K562 (cell line): ENCODE measurements at regions not wholly inside any gene's neighbourhood (a gene's known extent, or its start where the extent isn't known, plus 50 kb on each side); places are given as distances from the start of the nearest gene placed in this dataset.

ENCODE experiments used
- ATAC-seq: fragments of 200-7000 bp; cut with Tn5 transposase; 3 replicates; pipeline ENCODE4 v1.9.1; 2020; ENCODE audit warnings: moderate library complexity
- BruUV-seq: library from RNA; stranded (reverse); fragments of 400-500 nt; replicated peaks from 2 replicates; lab custom pipeline; 2021; lab: Mats Ljungman, UMichigan
- CTCF ChIA-PET: fragments of 300-600 bp; formaldehyde crosslinking; extraction: SDS; loops from one replicate; lab custom pipeline; 2021; ENCODE audit warnings: low intra/inter-chr PET ratio; lab: Yijun Ruan, JAX
- POLR2A ChIA-PET: fragments of 300-600, 350-650 bp; sonication (Branson Sonifier 250); formaldehyde crosslinking; extraction: SDS; loops from one replicate; lab custom pipeline; 2021; ENCODE audit warnings: antibody characterized with exemption, inconsistent platforms; lab: Yijun Ruan, JAX
- DNase-seq, 4 experiments: peaks; one replicate each; pipeline versions ENCODE4 v3.0.0 to v3.0.0-alpha.2; 2011 to 2018; ENCODE audit warnings: low spot score in 3 of 4, mixed read lengths in 3 of 4; ENCODE audit errors: extremely low read depth in 1 of 4
- FAIRE-seq: peaks from 2 replicates; lab custom pipeline; 2011; peaks lifted over from hg19 to GRCh38; lab: Jason Lieb, UNC
- H2AFZ ChIP-seq: 2 replicates; pipeline ENCODE4 v1.6.0; 2011; ENCODE audit warnings: low read depth, low read length, control low read depth, inconsistent platforms
- H3K27ac ChIP-seq: fragments of 200-600 bp; 3 replicates; pipeline ENCODE4 v1.8.0; 2011; ENCODE audit warnings: low read depth, mild to moderate bottlenecking, control low read depth, inconsistent platforms, low read length, moderate library complexity, mixed read lengths; ENCODE audit errors: extremely low read depth
- H3K27me3 ChIP-seq, 2 experiments: fragments of 300-600 bp in 1 of 2; 2 replicates in 1 of 2; 3 replicates in 1 of 2; pipeline versions ENCODE4 v1.6.0 to v1.8.0; 2011; ENCODE audit warnings: inconsistent platforms in 2 of 2, low read length in 2 of 2, mild to moderate bottlenecking in 1 of 2, mixed read lengths in 1 of 2, moderate library complexity in 1 of 2; ENCODE audit not compliant: control insufficient read depth in 2 of 2, insufficient read depth in 2 of 2
- H3K36me3 ChIP-seq: fragments of 300-600 bp; 3 replicates; pipeline ENCODE4 v1.8.0; 2011; ENCODE audit warnings: mild to moderate bottlenecking, low read length, inconsistent platforms; ENCODE audit not compliant: control insufficient read depth, insufficient read depth
- H3K4me1 ChIP-seq, 2 experiments: fragments of 200-600 bp in 1 of 2; replicated peaks in 1 of 2; 2 replicates in 1 of 2; 3 replicates in 1 of 2; pipeline versions ENCODE4 v1.5.1 to v1.8.0; 2011; ENCODE audit warnings: inconsistent platforms in 2 of 2, low read length in 2 of 2, mild to moderate bottlenecking in 1 of 2, mixed read lengths in 1 of 2, moderate library complexity in 1 of 2; ENCODE audit not compliant: control insufficient read depth in 2 of 2, insufficient read depth in 2 of 2
- H3K4me2 ChIP-seq: 2 replicates; pipeline ENCODE4 v1.6.1; 2011; ENCODE audit warnings: low read length, control low read depth, inconsistent platforms, mixed read lengths; ENCODE audit not compliant: insufficient read depth
- H3K4me3 ChIP-seq: fragments of 200-600 bp; sonication (generic), shearing (Covaris generic); 2 replicates; pipeline ENCODE4 v1.5.1; 2016; ENCODE audit warnings: control low read depth, inconsistent platforms
- H3K79me2 ChIP-seq: fragments of 200-600 bp; 3 replicates; pipeline ENCODE4 v1.8.0; 2011; ENCODE audit warnings: low read length, inconsistent platforms; ENCODE audit not compliant: control insufficient read depth, insufficient read depth
- H3K9ac ChIP-seq, 2 experiments: 2 replicates each; pipeline versions ENCODE4 v1.6.0 to v1.6.1; 2011; ENCODE audit warnings: low read depth in 2 of 2, low read length in 2 of 2, control low read depth in 1 of 2, inconsistent platforms in 1 of 2, mild to moderate bottlenecking in 1 of 2, mixed read lengths in 1 of 2; ENCODE audit not compliant: insufficient read depth in 1 of 2
- H3K9me1 ChIP-seq: one replicate; pipeline ENCODE4 v1.6.0; 2011; ENCODE audit warnings: inconsistent platforms, mild to moderate bottlenecking, low read length, moderate library complexity; ENCODE audit not compliant: control insufficient read depth, insufficient read depth
- H3K9me3 ChIP-seq: replicated peaks from 2 replicates; pipeline ENCODE4 v1.5.1; 2011; ENCODE audit warnings: low read depth, low read length, inconsistent platforms; ENCODE audit not compliant: control insufficient read depth, insufficient read depth
- H4K20me1 ChIP-seq: replicated peaks from 2 replicates; pipeline ENCODE4 v1.6.1; 2011; ENCODE audit warnings: low read length, inconsistent platforms, mixed read lengths; ENCODE audit not compliant: control insufficient read depth, insufficient read depth
- CTBP1 ChIP-seq: fragments of 450-650 bp; IDR thresholded peaks from 2 replicates; pipeline ENCODE4 v1.6.1; 2016; ENCODE audit warnings: borderline replicate concordance
- FOSL1 ChIP-seq: fragments of 200-800 bp; sonication (Bioruptor generic); conservative IDR thresholded peaks from 2 replicates; pipeline ENCODE4 v1.6.1; 2016; ENCODE audit warnings: missing genetic modification characterization, missing compliant biosample characterization
- MEIS2 ChIP-seq: fragments of 450-650 bp; IDR thresholded peaks from 2 replicates; pipeline ENCODE4 v1.6.1; 2014; ENCODE audit warnings: mild to moderate bottlenecking; ENCODE audit not compliant: partially characterized antibody
- PBX2 ChIP-seq, 2 experiments: IDR thresholded peaks in 1 of 2; conservative IDR thresholded peaks in 1 of 2; 2 replicates each; pipeline ENCODE4 v1.6.1; 2016; ENCODE audit warnings: low read depth in 2 of 2, mild to moderate bottlenecking in 1 of 2, missing compliant biosample characterization in 1 of 2, missing genetic modification characterization in 1 of 2, moderate library complexity in 1 of 2
- ZFPM2 ChIP-seq: fragments of 250-450 bp; sonication (Bioruptor Pico); IDR thresholded peaks from 2 replicates; pipeline ENCODE4 v1.5.1; 2022; ENCODE audit warnings: mild to moderate bottlenecking
- ZNF740 ChIP-seq, 3 experiments: fragments of 200-800 bp in 1 of 3; sonication (Bioruptor generic) in 1 of 3; sonication (generic) in 1 of 3; formaldehyde crosslinking in 1 of 3; IDR thresholded peaks; 2 replicates each; pipeline versions ENCODE4 v1.6.1 to v1.8.0; 2016 to 2022; ENCODE audit warnings: mild to moderate bottlenecking in 2 of 3, missing compliant biosample characterization in 2 of 3, missing genetic modification characterization in 2 of 3, missing genetic modification reagents in 1 of 3
- WGBS: fragments of 100-300 bp; shearing (Covaris generic); methylation state at CpG from one replicate; pipeline ENCODE4 v1.1.6; 2016; ENCODE audit warnings: low coverage, mixed read lengths; ENCODE audit not compliant: insufficient coverage; ENCODE audit errors: missing lambda C conversion rate; 5-methylcytosine and 5-hydroxymethylcytosine counted together
- in situ Hi-C: fragments of 300-500 bp; cut with MboI; formaldehyde crosslinking; loops from 4 replicates; pipeline ENCODE4 v1.15.0; 2018; ENCODE audit warnings: inconsistent platforms, mixed read lengths
- intact Hi-C: fragments of 100-400 bp; cut with micrococcal nuclease; formaldehyde crosslinking; loops from 2 replicates; pipeline ENCODE4 v1.14.2; 2022

GRCh38 chr13:99064624-99065234 is 86.9 kb upstream of the DOCK9 start:
- H3K79me2 ChIP-seq: peaks cover 24% of the 10 kb centered on the region
- H4K20me1 ChIP-seq: no peaks in the 10 kb centered on the region
- no peak overlapping the region for H3K9ac ChIP-seq
- intact Hi-C loops (no loop called here), in situ Hi-C loops (no loop called here)
- H3K9me3 ChIP-seq: no peaks in the 10 kb centered on the region
- DNase-seq: no peak
- no peak overlapping the region for H3K4me3 ChIP-seq
- no TSS peak for BruUV-seq
- peak; percentile 65 for TF ChIP-seq MEIS2
- TF ChIP-seq ZNF740 (CRISPR knock-in tag; IDR thresholded peaks at IDR 0.05): no peak
- TF ChIP-seq ZNF740 (tag; IDR thresholded peaks at IDR 0.05): no peak
- 0 out of 2 replicates have a peak, but pooled peaks have one; percentile 25 for TF ChIP-seq CTBP1
- TF ChIP-seq ZFPM2: no peak
- no peak for TF ChIP-seq PBX2 (CRISPR knock-in tag; IDR thresholded peaks at IDR 0.05; ENCODE audit: low read depth)
- peak; percentile 53; the same call in 1 of the 2 replicates for TF ChIP-seq PBX2 (tag; conservative IDR thresholded peaks at IDR 0.05; ENCODE audit: low read depth)
- TF ChIP-seq FOSL1 (tag): 0 out of 2 replicates have a peak, but pooled peaks have one; percentile 3
- TF ChIP-seq, all 486 proteins: peak for 4
- no peaks in the 10 kb centered on the region for H3K36me3 ChIP-seq
- FAIRE-seq (peak; percentile 23), ATAC-seq (peak; percentile 56)
- peak overlapping the region; percentile 17; the same call in 1 of the 3 replicates for H3K27ac ChIP-seq
- POLR2A ChIA-PET: interaction anchor here (0.6 to 1.8 kb wide), 4 partner anchors 9 to 1919 kb away, joined by 3 to 5 read pairs (median 4); no protein-coding TSS in a partner anchor
- H3K9me1 ChIP-seq: no peaks in the 10 kb centered on the region
- H2AFZ ChIP-seq: no peak overlapping the region
- CTCF ChIA-PET: no interaction called here
- H3K27me3 ChIP-seq: no peaks in the 10 kb centered on the region
- WGBS: 14% methylated on average over 5 of the region's 5 CpGs
- H3K4me1 ChIP-seq: peaks cover 5 to 42% of the 10 kb centered on the region in 2 experiments; a peak in 4 of 5 replicates
- peak overlapping the region; percentile 26; the same call in 1 of the 2 replicates for H3K4me2 ChIP-seq
